BJ (cell line): ENCODE measurements at regions not wholly inside any gene's neighbourhood (a gene's known extent, or its start where the extent isn't known, plus 50 kb on each side); places are given as distances from the start of the nearest gene placed in this dataset.

Experiments used
- CTCF ChIA-PET: fragments of 350-600 bp; formaldehyde crosslinking; extraction: SDS; loops from one replicate; lab custom pipeline; 2021; ENCODE audit warnings: antibody characterized with exemption, inconsistent platforms; lab: Yijun Ruan, JAX
- POLR2A ChIA-PET: fragments of 300-600 bp; sonication (Branson Sonifier 250); formaldehyde crosslinking; extraction: SDS; loops from one replicate; lab custom pipeline; 2021; ENCODE audit warnings: antibody characterized with exemption; lab: Charles Lee
- DNase-seq: peaks from one replicate; pipeline ENCODE4 v3.0.0-alpha.2; 2011; ENCODE audit warnings: low read depth
- H3K27me3 ChIP-seq: 2 replicates; pipeline ENCODE4 v1.6.0; 2011; ENCODE audit warnings: low read length; ENCODE audit not compliant: control insufficient read depth, insufficient read depth
- H3K36me3 ChIP-seq: 2 replicates; pipeline ENCODE4 v1.5.1; 2011; ENCODE audit warnings: low read length; ENCODE audit not compliant: control insufficient read depth, insufficient read depth
- H3K4me3 ChIP-seq: 2 replicates; pipeline ENCODE4 v1.5.1; 2011; ENCODE audit warnings: low read depth, mild to moderate bottlenecking, control low read depth, low read length
- TF ChIP-seq, protein P1 (sequence below): IDR thresholded peaks from 2 replicates; pipeline ENCODE4 v1.5.1; 2011; ENCODE audit warnings: low read depth, mild to moderate bottlenecking, control low read depth, inconsistent platforms, low read length, moderate library complexity; ENCODE audit not compliant: insufficient read depth

DNA sequence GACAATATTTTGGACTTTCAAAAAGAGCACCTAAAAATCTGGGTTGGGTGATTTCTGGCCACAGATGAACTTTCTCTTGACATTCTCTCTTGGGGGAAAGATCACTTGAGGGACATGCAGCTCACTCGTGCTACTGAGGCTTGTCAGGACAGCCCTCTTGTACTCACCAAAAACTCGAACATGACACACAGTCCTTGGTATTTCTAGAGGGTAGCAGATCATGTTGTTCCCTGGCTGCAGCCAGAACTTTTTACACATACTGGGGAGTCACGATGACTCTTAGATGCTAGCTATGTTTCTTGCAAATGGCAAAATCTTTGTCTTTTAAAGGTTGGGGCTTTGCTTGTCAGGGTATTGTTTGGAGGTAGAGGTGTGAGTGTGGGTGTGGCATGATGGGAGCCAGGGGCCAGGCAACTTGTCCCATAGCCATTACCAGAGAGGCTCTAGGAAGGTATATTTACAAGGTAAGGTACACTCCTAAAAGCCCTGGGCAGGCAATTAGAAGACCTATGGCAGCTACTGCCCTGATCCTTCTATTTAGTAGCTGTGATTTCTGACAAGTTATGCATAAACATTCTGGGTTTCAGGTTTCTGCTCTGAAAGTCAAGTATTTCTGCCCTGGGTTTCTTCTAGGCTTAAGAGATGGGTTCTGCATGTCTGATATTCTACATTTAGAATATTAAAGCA, 241.7 kb upstream of the TLL1 start:
- Histone ChIP-seq H3K4me3 (no peak overlapping the region), H3K36me3 (no peaks in the 10 kb centered on the region), H3K27me3 (no peaks in the 10 kb centered on the region)
- DNase-seq = no peak
- ChIA-PET POLR2A (no interaction called here), CTCF (no interaction called here)
- TF ChIP-seq, protein P1, sequence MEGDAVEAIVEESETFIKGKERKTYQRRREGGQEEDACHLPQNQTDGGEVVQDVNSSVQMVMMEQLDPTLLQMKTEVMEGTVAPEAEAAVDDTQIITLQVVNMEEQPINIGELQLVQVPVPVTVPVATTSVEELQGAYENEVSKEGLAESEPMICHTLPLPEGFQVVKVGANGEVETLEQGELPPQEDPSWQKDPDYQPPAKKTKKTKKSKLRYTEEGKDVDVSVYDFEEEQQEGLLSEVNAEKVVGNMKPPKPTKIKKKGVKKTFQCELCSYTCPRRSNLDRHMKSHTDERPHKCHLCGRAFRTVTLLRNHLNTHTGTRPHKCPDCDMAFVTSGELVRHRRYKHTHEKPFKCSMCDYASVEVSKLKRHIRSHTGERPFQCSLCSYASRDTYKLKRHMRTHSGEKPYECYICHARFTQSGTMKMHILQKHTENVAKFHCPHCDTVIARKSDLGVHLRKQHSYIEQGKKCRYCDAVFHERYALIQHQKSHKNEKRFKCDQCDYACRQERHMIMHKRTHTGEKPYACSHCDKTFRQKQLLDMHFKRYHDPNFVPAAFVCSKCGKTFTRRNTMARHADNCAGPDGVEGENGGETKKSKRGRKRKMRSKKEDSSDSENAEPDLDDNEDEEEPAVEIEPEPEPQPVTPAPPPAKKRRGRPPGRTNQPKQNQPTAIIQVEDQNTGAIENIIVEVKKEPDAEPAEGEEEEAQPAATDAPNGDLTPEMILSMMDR = no peak

DNA sequence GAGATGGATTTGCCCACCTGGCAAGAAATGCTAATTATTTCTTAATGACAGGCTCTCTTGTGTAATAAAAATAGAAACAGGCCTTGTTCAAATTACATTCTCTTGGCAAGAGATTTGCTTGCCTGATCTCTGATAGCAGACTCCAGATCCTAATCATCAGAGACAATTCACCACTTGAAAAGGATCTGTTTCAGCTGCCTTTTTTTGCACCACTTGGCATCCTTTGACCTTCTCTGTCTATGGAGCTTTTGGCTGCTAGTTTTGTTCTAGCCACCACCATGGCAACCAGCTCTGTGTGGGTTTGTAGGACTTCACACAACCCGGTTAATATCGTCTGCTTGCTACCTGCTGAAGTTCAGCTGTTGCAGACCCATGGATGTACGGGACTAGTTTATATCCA, 241.1 kb upstream of the TLL1 start:
- H3K36me3 ChIP-seq = no peaks in the 10 kb centered on the region
- no peak for DNase-seq
- H3K27me3 ChIP-seq = no peaks in the 10 kb centered on the region
- TF ChIP-seq, protein P1 = no peak
- H3K4me3 ChIP-seq = no peak overlapping the region
- ChIA-PET POLR2A (no interaction called here), CTCF (no interaction called here)

DNA sequence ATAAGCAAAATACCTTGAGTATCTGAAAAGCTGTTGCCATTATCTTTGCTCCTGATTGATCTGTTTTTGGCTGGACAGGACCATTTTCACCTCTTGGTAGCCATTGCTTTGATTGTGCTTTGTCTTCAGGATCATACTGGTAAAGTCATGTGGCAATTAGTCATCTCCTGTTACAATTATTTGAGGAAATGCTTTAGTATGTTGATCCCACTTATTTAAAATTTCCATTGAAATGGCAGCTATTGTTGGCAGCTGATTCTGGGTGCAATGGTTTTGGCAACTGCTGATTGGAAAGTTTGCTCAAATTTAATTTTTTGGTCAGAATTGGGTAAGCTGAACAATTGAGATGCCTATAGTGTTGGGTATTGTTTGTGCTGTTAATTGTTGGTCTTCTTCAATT, 238.3 kb upstream of the TLL1 start:
- CTCF ChIA-PET = no interaction called here
- DNase-seq = no peak
- Histone ChIP-seq H3K27me3 (no peaks in the 10 kb centered on the region), H3K36me3 (no peaks in the 10 kb centered on the region), H3K4me3 (no peak overlapping the region)
- TF ChIP-seq, protein P1 = no peak
- POLR2A ChIA-PET = no interaction called here

DNA sequence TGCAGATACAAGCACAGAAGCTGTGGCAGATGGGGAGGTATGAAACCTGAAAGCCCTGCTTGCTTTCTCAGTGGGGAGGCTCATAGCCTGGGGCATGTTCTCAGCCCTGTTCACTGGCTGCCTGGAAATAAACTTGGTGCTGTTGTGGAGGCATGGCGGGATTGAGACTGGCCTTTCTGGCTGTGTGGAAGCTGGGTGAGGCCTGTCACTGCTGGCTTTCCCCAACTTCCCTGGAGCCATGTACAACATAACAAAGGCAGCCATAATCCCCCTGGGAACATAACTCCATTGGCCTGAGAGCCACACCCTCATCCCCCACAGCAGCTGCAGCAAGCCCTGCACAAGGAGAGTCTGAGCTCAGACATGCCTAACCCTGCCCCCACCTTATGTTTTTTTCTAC, 237.7 kb upstream of the TLL1 start:
- ChIA-PET POLR2A (no interaction called here), CTCF (no interaction called here)
- H3K4me3 ChIP-seq = no peak overlapping the region
- TF ChIP-seq, protein P1 = no peak
- H3K36me3 ChIP-seq = no peaks in the 10 kb centered on the region
- no peaks in the 10 kb centered on the region for H3K27me3 ChIP-seq
- DNase-seq = no peak

DNA sequence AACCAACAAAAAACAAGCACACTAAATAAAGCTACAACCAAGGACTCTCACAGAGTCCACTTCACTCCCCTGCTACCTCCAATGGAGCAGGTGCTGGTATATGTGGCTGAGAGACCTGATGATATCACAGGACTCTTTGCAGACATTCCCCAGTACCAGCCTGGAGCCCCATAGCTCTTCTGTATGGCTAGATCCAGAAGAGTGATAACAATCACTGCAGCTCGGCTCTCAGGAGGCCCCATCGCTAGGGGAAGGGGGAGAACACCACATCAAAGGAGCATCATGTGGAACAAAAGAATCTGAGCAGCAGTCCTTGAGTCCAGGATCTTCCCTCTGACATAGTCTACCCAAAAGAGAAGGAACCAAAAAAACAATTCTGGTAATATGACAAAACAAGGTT, 237.1 kb upstream of the TLL1 start:
- Histone ChIP-seq H3K36me3 (no peaks in the 10 kb centered on the region), H3K27me3 (no peaks in the 10 kb centered on the region), H3K4me3 (no peak overlapping the region)
- POLR2A ChIA-PET = no interaction called here
- CTCF ChIA-PET = no interaction called here
- no peak for DNase-seq
- TF ChIP-seq, protein P1 = no peak
